ENCODE measurements at regions not wholly inside any gene's neighbourhood (a gene's known extent, or its start where the extent isn't known, plus 50 kb on each side); places are given as distances from the start of the nearest gene placed in this dataset.

DNA sequence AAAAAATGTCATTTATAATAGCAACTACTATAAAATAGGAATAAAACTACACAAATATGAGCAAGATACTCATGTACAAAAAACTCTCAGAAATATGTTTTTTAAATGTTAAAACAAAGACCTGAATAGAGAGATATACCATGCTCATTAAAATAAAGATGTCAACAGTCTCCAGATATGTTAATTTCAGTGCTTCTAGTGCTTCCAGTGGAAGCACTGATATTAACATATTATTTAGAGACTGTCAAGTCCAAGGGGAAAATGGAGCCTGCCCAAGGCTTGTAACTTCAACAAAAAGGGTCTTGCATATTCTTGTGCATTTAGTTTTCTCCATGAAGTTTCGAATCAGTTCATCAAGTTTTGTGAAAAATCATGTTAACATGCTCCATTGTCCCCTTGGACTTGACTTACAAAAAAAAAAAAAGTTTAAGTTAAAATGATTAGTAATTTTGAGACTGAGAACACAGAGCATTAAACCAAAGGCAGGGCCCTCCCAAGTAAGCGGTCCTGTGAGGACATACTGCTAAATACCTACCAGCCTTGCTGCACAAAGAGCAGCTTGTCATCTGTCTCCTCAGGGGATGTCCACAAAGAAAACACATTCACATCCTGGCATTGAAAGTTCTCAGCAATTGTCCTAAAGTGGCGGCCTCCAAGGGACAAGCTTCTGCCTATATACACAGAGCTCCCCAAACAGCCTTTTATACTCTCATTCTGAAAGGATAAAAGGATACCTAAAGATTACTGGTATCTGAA lies 501.9 kb upstream of the CHAC2 start:
- TF ChIP-seq CTCF (IDR thresholded peaks at IDR 0.05; ENCODE audit: low read length) (no peak), EZH2phosphoT487 (IDR thresholded peaks at IDR 0.05; ENCODE audit: low read length) (no peak)
